ENCODE measurements at regions not wholly inside any gene's neighbourhood (a gene's known extent, or its start where the extent isn't known, plus 50 kb on each side); places are given as distances from the start of the nearest gene placed in this dataset.

GRCh38 chr22:49180683-49181024 lies 647.0 kb downstream of the BRD1 start:
- H4K5ac ChIP-seq (ENCODE audit: low read depth, low read length), result no peak overlapping the region
- ChIA-PET POLR2A (ENCODE audit: unreplicated experiment) (no interaction called here), CTCF (no interaction called here)
- no peak overlapping the region for H2BK120ac ChIP-seq (ENCODE audit: low read depth, low read length)
- in situ Hi-C loops (cut with MboI; ENCODE audit: low sequenced_read_pairs), result no loop called here
- H3K9me3 ChIP-seq (ENCODE audit: control insufficient read depth, insufficient read depth, low read length), result peaks cover 72% of the 10 kb centered on the region
- H3K4me3 ChIP-seq (ENCODE audit: insufficient read depth, low read depth, low read length), result no peak overlapping the region
- no peak overlapping the region for H2AK9ac ChIP-seq (replicated peaks; ENCODE audit: low read depth, low read length, poor library complexity)
- no peaks in the 10 kb centered on the region for H3K9me1 ChIP-seq (ENCODE audit: insufficient read depth, low read length)
- H2BK20ac ChIP-seq (ENCODE audit: low read depth, low read length), result no peak overlapping the region
- dilution Hi-C loops (cut with HindIII; ENCODE audit: low sequenced_read_pairs, unreplicated experiment), result no loop called here
- BruUV-seq (replicated peaks), result no TSS peak
- no peak overlapping the region for H3K4me2 ChIP-seq (ENCODE audit: low read depth, low read length)
- H3K4me1 ChIP-seq (ENCODE audit: control insufficient read depth, insufficient read depth, low read length), result no peaks in the 10 kb centered on the region
- no peak overlapping the region for H3K56ac ChIP-seq (ENCODE audit: extremely low read depth, insufficient read depth, low read length)
- H3K79me1 ChIP-seq (ENCODE audit: low read depth in 1 of 2, low read length in 2 of 2), result no peaks in the 10 kb centered on the region
- no peak for TF ChIP-seq MAFK (IDR thresholded peaks at IDR 0.05; ENCODE audit: low read depth, low read length)
- TF ChIP-seq FOS (IDR thresholded peaks at IDR 0.05; ENCODE audit: low read depth, low read length), result no peak
- TF ChIP-seq, protein P1, sequence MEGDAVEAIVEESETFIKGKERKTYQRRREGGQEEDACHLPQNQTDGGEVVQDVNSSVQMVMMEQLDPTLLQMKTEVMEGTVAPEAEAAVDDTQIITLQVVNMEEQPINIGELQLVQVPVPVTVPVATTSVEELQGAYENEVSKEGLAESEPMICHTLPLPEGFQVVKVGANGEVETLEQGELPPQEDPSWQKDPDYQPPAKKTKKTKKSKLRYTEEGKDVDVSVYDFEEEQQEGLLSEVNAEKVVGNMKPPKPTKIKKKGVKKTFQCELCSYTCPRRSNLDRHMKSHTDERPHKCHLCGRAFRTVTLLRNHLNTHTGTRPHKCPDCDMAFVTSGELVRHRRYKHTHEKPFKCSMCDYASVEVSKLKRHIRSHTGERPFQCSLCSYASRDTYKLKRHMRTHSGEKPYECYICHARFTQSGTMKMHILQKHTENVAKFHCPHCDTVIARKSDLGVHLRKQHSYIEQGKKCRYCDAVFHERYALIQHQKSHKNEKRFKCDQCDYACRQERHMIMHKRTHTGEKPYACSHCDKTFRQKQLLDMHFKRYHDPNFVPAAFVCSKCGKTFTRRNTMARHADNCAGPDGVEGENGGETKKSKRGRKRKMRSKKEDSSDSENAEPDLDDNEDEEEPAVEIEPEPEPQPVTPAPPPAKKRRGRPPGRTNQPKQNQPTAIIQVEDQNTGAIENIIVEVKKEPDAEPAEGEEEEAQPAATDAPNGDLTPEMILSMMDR (conservative IDR thresholded peaks at IDR 0.05; ENCODE audit: low read depth, low read length), result no peak
- no peak for ATAC-seq (ENCODE audit: low read depth)
- no peak overlapping the region for H3K27ac ChIP-seq (ENCODE audit: insufficient read depth, low read length)
- no peaks in the 10 kb centered on the region for H4K20me1 ChIP-seq (ENCODE audit: insufficient read depth, low read length)
- no peak overlapping the region for H2BK5ac ChIP-seq (ENCODE audit: low read depth, low read length, poor library complexity, severe bottlenecking)
- no peak overlapping the region for H4K8ac ChIP-seq (ENCODE audit: low read depth in 2 of 2, low read length in 2 of 2)
- no peak overlapping the region for H3K9ac ChIP-seq (ENCODE audit: low read depth, low read length)
- H3K36me3 ChIP-seq (ENCODE audit: control insufficient read depth, insufficient read depth, low read length), result no peaks in the 10 kb centered on the region
- DNase-seq, result no peak
- H3K18ac ChIP-seq (ENCODE audit: low read depth, low read length), result no peak overlapping the region
- no peak overlapping the region for H3K23ac ChIP-seq (ENCODE audit: low read depth, low read length)
- no CpG with 5 or more reads among the region's 7 CpGs for WGBS, 2 experiments (ENCODE audit: extremely low coverage in 2 of 2, insufficient read length in 1 of 2)
- no peak overlapping the region for H2AFZ ChIP-seq (replicated peaks; ENCODE audit: low read length, poor library complexity)
- no peaks in the 10 kb centered on the region for H3K27me3 ChIP-seq (ENCODE audit: control insufficient read depth, insufficient read depth, low read length)
- no peak overlapping the region for H3K4ac ChIP-seq (ENCODE audit: low read depth, low read length)
- no peak overlapping the region for H2BK15ac ChIP-seq (ENCODE audit: low read depth, low read length)
- intact Hi-C loops (cut with micrococcal nuclease), result no loop called here
- H2AK5ac ChIP-seq (ENCODE audit: low read depth, low read length), result no peak overlapping the region
- no peak overlapping the region for H3K14ac ChIP-seq (replicated peaks; ENCODE audit: low read depth, low read length)
- no peak overlapping the region for H4K91ac ChIP-seq (ENCODE audit: insufficient read depth, low read depth, low read length)

Data from IMR-90 (cell line).